ENCODE measurements at regions not wholly inside any gene's neighbourhood (a gene's known extent, or its start where the extent isn't known, plus 50 kb on each side); places are given as distances from the start of the nearest gene placed in this dataset. TPM values are rescaled to one million over a fixed set of nuclear protein-coding genes. Genes with fewer than 3 reads are reported as not detected.

Small RNA genes in the stretch of these regions (small RNA-seq; reads per million reads assigned to genes)
- gene AC027506.1: not detected

Data from HT1080 (cell line).